GM18951 (cell line): ENCODE measurements at regions not wholly inside any gene's neighbourhood (a gene's known extent, or its start where the extent isn't known, plus 50 kb on each side); places are given as distances from the start of the nearest gene placed in this dataset.
"Not testable (repeated sequence)": the region's sequence is repeated elsewhere in the genome, so short reads cannot be mapped to it uniquely, and the experiment has no call there.

Experiments
- POLR2A ChIP-seq: IDR thresholded peaks from 4 replicates; pipeline ENCODE4 v1.6.1; 2011; ENCODE audit warnings: mild to moderate bottlenecking; ENCODE audit not compliant: insufficient read length, insufficient read depth; ENCODE audit errors: extremely low read depth
- in situ Hi-C: fragments of 300-500 bp; cut with MboI; formaldehyde crosslinking; loops from one replicate; pipeline ENCODE4 v1.12.0; 2022; ENCODE audit warnings: low sequenced_read_pairs, mixed read lengths, inconsistent platforms; ENCODE audit not compliant: unreplicated experiment

- in situ Hi-C loops, result not testable (repeated sequence)
Measured at GRCh38 chr9:39559384-39559783, 203.9 kb downstream of the SPATA31A1 start.

- in situ Hi-C loops, result not testable (repeated sequence)
Measured at GRCh38 chr9:39566782-39567181, 211.3 kb downstream of the SPATA31A1 start.

GRCh38 chr9:39567396-39567795 lies 211.9 kb downstream of the SPATA31A1 start:
- in situ Hi-C loops, result not testable (repeated sequence)

DNA sequence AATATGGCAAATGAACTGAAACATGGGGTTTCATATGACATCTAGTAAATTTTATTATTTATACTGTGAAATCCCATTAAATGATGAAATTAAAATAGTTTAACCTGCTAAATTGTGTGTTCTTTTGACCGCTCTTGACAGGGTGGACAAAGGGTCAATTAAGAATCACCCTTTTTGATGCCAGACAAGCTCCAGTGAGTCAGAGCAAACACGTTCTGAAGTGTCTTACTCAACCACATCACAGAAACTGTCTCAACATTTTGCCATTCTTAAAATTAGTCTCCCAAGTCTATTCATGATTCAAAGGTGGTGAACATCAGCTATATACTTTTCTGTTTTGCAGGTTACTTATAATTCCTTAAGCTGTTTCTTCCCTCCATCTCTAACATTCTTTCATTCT lies 213.4 kb downstream of the SPATA31A1 start:
- in situ Hi-C loops, result not testable (repeated sequence)

DNA sequence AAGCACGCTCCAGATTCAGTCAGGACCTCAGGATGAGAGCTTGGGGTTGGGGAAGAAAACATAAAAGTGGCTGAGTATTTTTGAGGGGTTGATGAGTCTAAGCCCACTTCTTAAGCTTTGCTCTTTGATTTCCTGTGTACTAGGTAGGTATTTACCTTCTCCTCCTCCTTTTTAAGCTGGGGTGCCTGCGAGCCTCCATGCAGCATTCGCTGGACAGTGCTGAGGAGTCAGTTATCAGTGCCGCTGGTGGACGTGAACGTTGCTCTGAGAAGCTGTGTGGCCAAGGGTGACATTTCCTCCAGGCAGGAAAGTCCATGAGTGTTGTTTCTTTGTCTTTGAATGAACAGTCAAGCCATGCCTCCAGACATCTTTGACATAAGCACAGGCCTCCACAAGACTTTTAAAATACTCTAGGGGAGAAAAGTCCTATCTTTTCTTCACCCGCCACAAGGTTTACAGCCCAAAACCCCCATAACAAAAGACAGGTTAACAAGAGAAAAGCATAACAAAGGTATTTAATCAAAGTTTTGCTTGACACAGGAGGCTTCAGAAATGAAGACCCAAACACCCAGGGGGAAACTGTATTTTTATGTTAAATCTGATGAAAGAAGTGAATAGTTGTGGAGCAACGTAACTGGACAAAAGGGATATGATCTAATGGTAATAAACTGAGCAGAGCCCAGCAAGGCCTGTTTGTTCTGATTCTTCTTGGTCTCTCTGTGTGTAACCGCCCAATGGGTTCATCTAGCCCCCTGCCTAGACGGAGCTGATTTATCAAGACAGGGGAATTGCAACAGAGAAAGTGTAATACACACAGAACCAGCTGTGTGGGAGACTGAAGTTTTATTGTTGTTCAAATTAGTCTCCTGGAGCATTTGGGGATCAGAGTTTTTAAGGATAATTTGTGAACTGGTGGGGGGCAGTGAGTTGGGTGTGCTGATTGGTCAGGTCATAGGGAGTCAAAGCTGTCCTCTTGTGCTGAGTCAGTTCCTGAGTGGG lies 217.9 kb downstream of the SPATA31A1 start:
- in situ Hi-C loops, result not testable (repeated sequence)

DNA sequence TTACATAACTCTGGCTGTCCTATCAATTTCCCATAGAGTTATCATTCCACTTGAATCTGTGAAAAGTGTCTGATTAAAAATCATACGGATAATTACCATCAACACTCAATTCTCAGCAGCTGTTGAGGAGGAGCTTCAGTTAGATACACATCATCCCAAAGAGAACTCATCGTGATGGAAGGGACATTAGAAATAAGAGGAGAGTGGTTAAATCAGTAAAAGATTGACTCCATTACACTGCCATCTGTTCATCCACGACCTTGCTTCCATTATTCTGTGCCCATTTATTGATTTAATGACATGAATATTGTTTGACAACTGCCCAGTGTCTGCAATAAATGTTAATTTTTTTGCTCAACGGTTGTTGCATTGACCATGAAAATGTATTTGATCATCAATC lies 223.5 kb downstream of the SPATA31A1 start:
- in situ Hi-C loops, result not testable (repeated sequence)

GRCh38 chr9:39581296-39581695 lies 225.8 kb downstream of the SPATA31A1 start:
- in situ Hi-C loops, result not testable (repeated sequence)

DNA sequence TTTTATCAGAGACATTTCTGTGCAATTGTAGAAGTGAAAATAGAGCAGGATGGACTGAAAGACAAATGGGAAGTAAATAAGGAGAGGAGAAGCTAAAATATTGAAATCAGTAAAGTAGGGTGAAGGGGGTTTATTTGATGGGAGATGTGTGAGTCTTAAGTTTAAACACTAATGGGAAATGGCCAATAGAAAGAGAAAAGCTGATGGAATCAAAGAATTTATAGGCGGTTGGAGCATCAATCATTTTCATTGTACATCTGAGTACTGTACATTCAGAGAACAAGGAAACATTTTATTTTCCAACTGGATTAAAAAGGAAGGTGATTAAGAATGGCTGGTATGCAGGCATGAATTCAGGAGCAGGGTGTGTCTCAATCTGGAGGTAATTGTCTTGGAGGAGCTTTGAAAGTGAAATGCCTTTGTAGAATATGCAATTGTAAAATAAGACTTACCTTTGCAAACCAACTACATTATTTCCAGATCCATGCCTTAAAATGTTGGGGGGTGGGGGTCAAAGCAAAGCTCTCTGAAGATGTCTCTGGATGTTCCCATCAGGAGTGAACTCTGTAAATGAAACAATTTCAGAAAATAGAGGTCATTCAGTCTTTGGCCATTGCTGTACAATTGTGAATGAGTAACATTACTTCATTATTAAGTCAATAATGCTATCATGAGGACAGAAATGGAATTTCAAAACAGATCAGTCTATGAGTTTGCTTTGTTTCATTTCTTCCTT lies 227.4 kb downstream of the SPATA31A1 start:
- in situ Hi-C loops, result not testable (repeated sequence)

GRCh38 chr9:39583413-39583747 lies 227.9 kb downstream of the SPATA31A1 start:
- in situ Hi-C loops, result not testable (repeated sequence)

- in situ Hi-C loops, result not testable (repeated sequence)
Measured at GRCh38 chr9:39585233-39585632, 229.8 kb downstream of the SPATA31A1 start.

DNA sequence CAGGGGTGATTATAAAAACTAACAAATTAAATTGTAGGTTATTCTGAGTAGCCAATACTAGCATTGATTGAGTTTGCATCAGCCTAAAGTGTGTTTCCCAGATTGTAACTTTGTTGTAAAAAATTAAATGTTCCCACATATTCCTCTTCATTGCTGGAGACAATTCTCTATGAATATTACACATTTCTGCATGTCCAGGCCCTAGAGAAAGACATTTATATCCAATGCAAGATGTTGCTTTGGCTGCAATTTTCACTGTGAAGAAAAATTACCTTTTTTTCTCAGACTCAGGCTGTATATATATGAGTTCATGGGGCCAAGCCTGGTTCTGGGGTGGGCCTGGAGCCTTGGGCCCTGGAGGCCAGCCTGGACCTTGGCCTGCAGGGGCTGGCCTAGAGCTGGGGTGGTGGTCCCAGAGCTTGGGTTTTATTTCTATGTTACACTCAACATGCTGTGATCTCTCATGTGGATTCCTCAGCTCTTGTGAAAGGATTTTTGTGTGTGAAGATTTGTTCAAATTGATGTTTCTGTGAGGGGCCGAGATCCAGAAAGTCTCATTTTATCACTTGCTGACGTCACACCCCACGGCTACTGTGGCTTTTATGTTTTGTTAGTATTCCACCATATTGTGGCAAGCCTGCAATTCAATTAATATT lies 232.5 kb downstream of the SPATA31A1 start:
- no peak for TF ChIP-seq POLR2A
- in situ Hi-C loops, result no loop called here

DNA sequence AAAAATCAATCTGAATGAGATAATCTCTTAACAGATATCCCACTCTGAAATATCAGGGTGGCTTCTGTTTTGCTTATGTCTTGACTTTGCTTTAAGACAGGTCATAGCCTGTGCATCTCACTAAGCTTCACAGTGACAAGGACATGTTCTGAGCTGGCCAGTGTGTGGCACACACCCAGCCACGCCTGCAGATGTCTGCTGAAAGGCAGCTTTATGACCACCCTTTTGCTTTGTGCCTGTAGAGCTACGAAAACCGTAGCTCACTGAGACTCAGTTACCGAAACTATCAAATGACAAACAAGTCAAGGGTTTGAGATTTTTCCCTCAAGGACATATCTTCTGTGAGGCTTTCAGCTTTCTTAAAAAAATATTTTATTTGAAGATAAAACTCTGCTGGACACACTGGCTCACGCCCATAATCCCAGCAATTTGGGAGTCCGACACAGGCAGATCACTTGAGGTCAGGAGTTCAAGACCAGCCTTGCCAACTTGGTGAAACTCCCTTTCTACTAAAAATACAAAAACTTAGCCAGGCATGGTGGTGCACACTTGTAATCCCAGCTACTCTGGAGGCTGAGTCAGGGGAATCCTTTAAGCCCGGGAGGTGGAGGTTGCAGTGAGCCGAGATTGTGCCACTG lies 233.2 kb downstream of the SPATA31A1 start:
- TF ChIP-seq POLR2A, result no peak
- in situ Hi-C loops, result no loop called here

DNA sequence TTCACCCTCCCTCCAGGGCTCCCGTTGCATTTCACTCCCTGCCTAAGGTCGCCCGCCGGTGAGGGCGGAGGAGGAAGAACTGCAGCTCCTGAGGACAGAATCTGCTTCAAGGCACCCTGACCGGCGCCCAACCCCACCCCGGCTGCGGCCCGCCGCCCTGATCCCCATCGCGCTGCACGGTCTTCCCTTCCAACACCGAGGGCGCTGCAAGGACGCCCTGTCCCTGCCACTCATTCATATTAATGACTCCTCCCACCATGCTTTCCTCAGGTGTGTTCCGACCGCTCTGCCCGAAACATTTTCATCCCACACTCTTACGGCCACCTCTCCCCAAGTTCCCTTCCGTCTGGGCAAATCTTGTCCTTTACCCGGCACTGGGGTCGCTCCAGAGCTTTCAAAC lies 248.6 kb downstream of the SPATA31A1 start:
- in situ Hi-C loops, result not testable (repeated sequence)

GRCh38 chr9:39611449-39612231 lies 256.2 kb downstream of the SPATA31A1 start:
- in situ Hi-C loops, result not testable (repeated sequence)

DNA sequence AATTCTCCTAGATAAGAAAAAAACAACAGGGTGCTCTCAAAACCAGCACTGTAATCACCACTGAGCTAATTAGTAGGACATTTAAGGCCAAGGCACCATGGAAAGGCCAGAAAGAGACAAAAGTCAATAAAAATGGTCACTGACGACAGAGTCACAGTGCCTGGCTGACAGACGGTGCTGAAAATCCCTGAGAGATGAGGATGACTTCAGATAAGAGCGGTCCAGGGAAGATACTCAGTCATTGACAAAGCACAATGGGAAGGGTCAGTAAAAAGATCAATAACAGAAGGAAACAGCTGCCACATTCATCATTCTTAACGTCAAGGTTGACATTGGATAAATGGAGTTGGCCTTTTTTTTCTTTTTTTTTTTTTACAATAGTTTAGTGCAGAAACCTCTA lies 261.0 kb downstream of the SPATA31A1 start:
- in situ Hi-C loops, result not testable (repeated sequence)

- in situ Hi-C loops, result not testable (repeated sequence)
Measured at GRCh38 chr9:39624048-39624447, 268.6 kb downstream of the SPATA31A1 start.

GRCh38 chr9:39632071-39632470 lies 276.6 kb downstream of the SPATA31A1 start:
- in situ Hi-C loops, result not testable (repeated sequence)

DNA sequence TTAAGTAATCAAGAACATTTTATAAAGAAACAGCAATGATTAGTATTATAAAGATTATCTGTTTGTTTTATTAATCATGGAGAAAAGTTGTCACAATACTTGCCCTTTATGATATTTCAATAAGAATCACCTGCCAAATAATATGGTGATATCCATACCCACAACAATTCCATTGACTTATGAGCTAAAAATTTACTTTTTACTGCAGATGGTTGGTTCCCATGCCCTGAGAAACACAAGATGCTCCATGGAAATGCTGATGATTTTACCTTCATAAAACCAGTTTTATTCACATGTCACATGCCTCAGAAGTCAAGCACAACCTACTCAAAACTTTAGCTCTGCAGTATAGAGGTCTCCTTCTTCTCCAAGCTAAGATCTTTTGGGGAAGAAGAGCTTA lies 293.6 kb downstream of the SPATA31A1 start:
- in situ Hi-C loops, result not testable (repeated sequence)
